Epidermal melanocyte (primary cell): ENCODE measurements at regions not wholly inside any gene's neighbourhood (a gene's known extent, or its start where the extent isn't known, plus 50 kb on each side); places are given as distances from the start of the nearest gene placed in this dataset.
"Not testable (repeated sequence)": the region's sequence is repeated elsewhere in the genome, so short reads cannot be mapped to it uniquely, and the experiment has no call there.

Source experiments
- DNase-seq: peaks from one replicate; pipeline ENCODE4 v3.0.0; 2011; ENCODE audit warnings: low spot score; ENCODE audit not compliant: insufficient read length

GRCh38 chr3:15903759-15904720, 106.3 kb upstream of the ANKRD28 start:
- DNase-seq = no peak

- no peak for DNase-seq
These were observed 107.3 kb upstream of the ANKRD28 start for GRCh38 chr3:15905041-15905440.

GRCh38 chr3:15907403-15907802, 109.6 kb upstream of the ANKRD28 start:
- not testable (repeated sequence) for DNase-seq

- no peak for DNase-seq
These were observed 121.2 kb upstream of the ANKRD28 start for GRCh38 chr3:15918988-15919387.

- DNase-seq = no peak
These were observed 122.2 kb upstream of the ANKRD28 start for GRCh38 chr3:15919971-15920370.

- DNase-seq = no peak
These were observed 126.0 kb upstream of the ANKRD28 start for GRCh38 chr3:15923640-15924405.

GRCh38 chr3:15924914-15925313, 127.1 kb upstream of the ANKRD28 start:
- DNase-seq = no peak

GRCh38 chr3:15926871-15927270, 129.1 kb upstream of the ANKRD28 start:
- DNase-seq = no peak

GRCh38 chr3:15927969-15928368, 130.2 kb upstream of the ANKRD28 start:
- DNase-seq = no peak

- DNase-seq = no peak
These were observed 132.3 kb upstream of the ANKRD28 start for GRCh38 chr3:15929944-15930571.

GRCh38 chr3:15932348-15933300, 134.8 kb upstream of the ANKRD28 start:
- DNase-seq = no peak

- no peak for DNase-seq
These were observed 135.8 kb upstream of the ANKRD28 start for GRCh38 chr3:15933439-15934139.

GRCh38 chr3:15934389-15935195, 136.8 kb upstream of the ANKRD28 start:
- no peak for DNase-seq

- DNase-seq = no peak
These were observed 138.5 kb upstream of the ANKRD28 start for GRCh38 chr3:15936312-15936711.

- no peak for DNase-seq
These were observed 142.9 kb upstream of the ANKRD28 start for GRCh38 chr3:15940641-15941040.

- DNase-seq = not testable (repeated sequence)
These were observed 143.7 kb upstream of the ANKRD28 start for GRCh38 chr3:15941457-15941856.

- DNase-seq = no peak
These were observed 144.2 kb upstream of the ANKRD28 start for GRCh38 chr3:15941958-15942357.

- DNase-seq = no peak
These were observed 144.7 kb upstream of the ANKRD28 start for GRCh38 chr3:15942462-15942861.

- no peak for DNase-seq
These were observed 145.2 kb upstream of the ANKRD28 start for GRCh38 chr3:15942936-15943335.
